Fibroblast of peridontal ligament (primary cell): ENCODE measurements at regions not wholly inside any gene's neighbourhood (a gene's known extent, or its start where the extent isn't known, plus 50 kb on each side); places are given as distances from the start of the nearest gene placed in this dataset.

Experiments
- DNase-seq: peaks from one replicate; pipeline ENCODE4 v3.0.0-alpha.2; 2010; ENCODE audit errors: extremely low read depth

- no peak for DNase-seq
These were observed 166.2 kb downstream of the OMA1 start for GRCh38 chr1:58380345-58380744.

GRCh38 chr1:58367217-58367616, 179.3 kb downstream of the OMA1 start:
- DNase-seq, result no peak

DNA sequence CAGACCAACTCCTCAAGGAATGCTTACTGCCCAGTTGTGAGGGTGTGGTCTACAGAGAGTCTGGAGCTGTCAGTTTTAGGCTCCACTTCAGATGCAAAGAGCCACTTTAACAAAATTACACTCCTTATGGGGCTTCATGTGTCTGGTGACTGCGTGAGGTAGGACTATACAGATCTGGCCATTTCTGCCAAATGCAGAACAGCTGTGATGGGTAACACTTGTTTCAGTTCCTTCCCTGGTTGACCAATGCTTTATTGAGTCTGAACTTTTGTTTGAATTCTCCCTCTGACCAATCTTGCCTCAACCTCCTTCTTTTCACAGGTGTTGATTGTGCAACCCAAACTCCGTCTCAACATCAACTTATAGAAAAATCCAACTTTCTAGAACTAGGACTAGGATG, 181.2 kb downstream of the OMA1 start:
- no peak for DNase-seq

- no peak for DNase-seq
These were observed 182.9 kb downstream of the OMA1 start for GRCh38 chr1:58363585-58363984.

DNA sequence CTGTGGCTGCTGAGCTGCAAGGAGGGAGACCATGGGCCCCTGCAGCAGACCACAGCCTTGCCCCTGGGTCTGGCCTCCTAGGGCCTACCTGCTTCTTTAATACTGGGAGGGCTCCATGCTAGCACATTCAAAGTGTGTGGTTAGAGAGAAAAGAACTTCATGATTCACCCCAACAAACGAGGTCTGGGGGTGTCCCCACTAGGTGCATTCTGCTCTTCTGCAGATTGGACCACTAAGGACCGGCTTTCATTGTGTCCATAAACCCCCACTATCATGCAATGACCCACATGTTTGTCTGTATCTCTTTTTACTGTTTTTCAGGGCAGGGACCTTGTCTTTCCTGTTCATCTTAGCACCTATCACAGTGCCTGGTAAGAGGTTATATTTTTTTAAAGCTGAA, 185.4 kb downstream of the OMA1 start:
- no peak for DNase-seq

DNA sequence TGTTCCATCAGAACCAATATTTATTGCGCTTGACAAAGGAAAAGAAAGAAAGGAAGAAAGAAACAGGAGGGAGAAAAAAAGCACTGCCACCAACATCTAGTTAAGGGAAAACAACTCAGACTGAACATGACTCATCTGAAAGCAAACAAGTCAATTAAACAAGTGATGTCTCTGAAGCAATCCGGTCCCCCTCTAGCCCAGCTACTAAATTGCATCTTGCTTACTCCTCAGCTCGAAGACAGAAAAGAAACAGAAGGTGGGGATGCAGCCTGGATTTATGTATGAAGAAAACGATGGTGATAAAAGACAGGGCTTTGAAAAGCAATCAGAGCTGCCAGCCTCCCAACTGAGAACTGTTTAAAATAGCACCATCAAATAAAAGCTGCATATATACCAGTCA, 188.2 kb downstream of the OMA1 start:
- DNase-seq, result peak; percentile 27

DNA sequence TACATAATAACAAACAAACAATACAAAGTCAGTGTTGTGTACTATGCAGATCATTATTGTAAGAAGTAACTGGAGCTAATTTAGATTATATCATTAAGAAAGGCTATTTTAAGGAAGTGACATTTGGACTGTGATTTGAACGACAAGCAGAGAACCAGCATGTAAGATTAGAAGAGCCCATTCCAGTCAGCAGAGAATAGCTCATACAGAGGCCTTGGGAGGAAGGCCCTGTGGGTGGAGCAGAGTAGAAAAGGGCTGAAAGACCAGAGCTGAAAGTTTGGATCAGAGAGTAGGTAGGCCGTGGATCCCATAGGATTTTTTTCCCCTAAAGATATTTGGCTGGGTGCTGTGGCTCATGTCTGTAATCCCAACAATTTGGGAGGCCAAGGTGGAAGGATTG, 190.1 kb downstream of the OMA1 start:
- DNase-seq, result no peak

DNA sequence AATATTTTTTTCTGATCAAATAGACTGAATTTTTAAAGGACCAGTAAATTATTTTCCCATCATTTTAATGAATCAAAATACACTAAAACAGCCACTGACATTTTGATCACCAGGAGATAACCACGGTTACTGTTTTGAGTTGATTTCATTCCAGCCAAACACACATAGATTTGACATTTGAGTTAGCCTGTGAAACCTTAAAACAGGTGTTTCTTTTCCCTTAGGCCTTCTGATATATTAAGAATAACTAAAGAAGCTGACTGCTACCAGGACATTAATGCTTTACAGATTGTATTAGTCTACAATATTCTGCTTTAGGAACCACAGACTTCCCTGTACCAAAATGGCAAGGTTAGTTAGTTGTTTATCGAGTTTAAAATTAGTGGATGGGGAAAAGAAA, 193.4 kb downstream of the OMA1 start:
- no peak for DNase-seq

DNA sequence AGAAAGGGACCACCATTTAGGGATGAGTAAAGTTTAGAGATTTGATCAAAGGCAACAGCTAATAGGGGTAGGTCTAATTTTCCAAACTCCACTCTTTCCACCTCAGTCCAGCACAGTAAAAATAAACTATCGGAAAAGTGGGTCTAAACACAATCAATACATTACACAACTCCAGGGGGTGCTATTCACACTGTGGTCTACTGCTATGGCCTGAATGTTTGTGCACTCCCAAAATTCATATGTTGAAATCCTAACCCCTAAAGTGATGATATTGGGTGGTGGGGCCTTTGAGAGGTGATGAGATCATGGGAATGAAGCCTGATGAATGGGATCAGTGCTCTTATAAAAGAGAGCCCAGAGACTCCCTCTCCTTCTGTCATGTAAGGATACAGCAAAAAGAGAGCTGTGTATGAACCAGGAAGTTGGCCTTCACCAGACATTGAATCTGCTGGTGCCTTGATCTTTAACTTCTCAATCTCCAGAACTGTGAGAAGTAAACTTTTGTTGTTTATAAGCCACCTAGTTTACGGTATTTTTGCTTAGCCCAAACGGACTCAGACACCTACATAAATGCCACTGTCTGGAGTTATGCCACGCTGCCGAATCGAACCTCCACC, 193.9 kb downstream of the OMA1 start:
- DNase-seq, result no peak

DNA sequence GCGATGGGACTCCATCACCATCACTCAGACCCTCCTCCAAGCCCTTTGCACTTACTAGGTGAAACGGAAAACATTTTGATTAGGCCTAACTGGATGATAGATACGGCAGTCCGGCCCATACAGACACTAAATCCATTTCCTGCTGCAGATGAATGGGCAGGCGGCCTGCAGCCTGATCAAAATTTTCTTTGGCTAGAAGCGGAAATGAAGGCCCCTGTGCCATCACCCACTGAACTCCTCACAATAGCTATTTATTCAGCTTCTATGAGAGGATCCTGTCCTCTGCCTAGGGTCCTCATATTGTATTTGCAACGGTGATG, 200.5 kb downstream of the OMA1 start:
- DNase-seq, result no peak

GRCh38 chr1:58345215-58346035, 201.1 kb downstream of the OMA1 start:
- no peak for DNase-seq

GRCh38 chr1:58340185-58340584, 206.3 kb downstream of the OMA1 start:
- DNase-seq, result no peak

DNA sequence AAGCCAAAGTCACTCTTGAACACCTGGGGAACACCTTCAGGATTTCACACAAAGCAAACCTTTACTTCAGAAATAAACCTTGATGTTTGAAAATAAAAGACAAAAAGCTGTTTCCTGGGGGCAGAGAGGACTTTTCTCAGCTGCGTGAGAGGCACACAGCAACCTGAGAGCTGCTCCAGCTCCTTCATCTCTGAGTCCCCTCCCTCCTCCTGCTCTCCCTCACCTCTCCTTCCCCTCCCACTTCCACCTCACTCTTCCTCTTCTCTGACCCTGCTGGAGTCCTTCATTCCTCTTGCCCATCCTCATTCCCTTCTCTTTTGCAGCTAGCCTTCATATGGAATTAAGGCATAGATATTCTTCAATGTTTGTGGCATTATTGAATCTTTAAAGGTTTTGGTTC, 208.4 kb downstream of the OMA1 start:
- DNase-seq, result no peak

- DNase-seq, result no peak
These were observed 213.0 kb downstream of the OMA1 start for GRCh38 chr1:58333511-58333910.

GRCh38 chr1:58331156-58331555, 215.4 kb downstream of the OMA1 start:
- DNase-seq, result peak; percentile 2

- DNase-seq, result no peak
These were observed 220.7 kb downstream of the OMA1 start for GRCh38 chr1:58325866-58326265.

- no peak for DNase-seq
These were observed 222.0 kb downstream of the OMA1 start for GRCh38 chr1:58324558-58324957.

GRCh38 chr1:58318157-58319005, 228.1 kb downstream of the OMA1 start:
- DNase-seq, result no peak

GRCh38 chr1:58317694-58318093, 228.8 kb downstream of the OMA1 start:
- DNase-seq, result no peak

DNA sequence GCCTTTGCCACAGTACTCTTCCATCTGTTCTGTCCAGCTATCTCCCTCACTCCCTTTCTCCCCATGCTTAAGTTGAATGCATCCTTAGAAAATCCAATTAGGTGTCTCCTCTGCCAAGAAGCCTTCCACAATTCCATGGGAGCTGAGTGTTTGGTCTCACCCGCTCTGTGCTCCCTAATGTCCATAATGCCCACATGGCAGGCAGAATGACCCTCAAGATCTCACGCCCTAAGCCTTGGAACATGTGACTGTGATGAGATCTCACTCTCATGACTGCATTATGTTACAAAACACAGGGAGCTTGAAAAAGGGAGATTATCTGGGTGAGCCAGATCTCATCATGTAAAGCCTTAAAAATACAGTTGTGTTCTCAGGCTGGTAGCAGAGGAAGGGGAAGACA, 229.4 kb downstream of the OMA1 start:
- no peak for DNase-seq

DNA sequence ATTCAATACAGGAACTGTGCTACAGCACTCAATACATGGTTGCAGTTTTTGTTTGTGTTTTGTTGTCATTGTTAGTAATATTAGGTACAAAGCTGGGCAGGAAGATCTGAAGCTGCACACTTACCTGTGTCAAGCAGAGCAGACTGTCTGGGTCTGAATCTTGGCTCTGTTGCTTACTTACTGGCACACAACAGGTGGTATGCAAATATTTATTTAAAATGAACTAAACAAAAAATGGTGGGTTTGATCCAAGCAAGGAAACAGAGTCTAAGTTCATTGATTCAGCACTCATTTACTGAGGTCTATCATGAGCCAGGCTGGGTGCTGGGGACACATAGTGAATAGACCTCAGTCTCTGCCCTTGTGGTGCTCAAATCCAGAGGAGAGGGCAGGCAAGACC, 230.4 kb downstream of the OMA1 start:
- DNase-seq, result no peak

GRCh38 chr1:58312971-58313563, 233.5 kb downstream of the OMA1 start:
- no peak for DNase-seq
